ENCODE measurements at regions not wholly inside any gene's neighbourhood (a gene's known extent, or its start where the extent isn't known, plus 50 kb on each side); places are given as distances from the start of the nearest gene placed in this dataset.

GRCh38 chr3:150079029-150079739 lies 108.5 kb upstream of the PFN2 start:
- H3K4me1 ChIP-seq (ENCODE audit: control insufficient read depth in 1 of 2, insufficient read depth in 2 of 2, low read length in 2 of 2), result peaks cover 0 to 17% of the 10 kb centered on the region in 2 donors
- peak overlapping the region; percentile 37 for H3K27ac ChIP-seq (ENCODE audit: low read length)
- H3K4me3 ChIP-seq (ENCODE audit: low read depth in 1 of 2, low read length in 2 of 2), result no peak overlapping the region
- no peaks in the 10 kb centered on the region for H3K36me3 ChIP-seq (ENCODE audit: control insufficient read depth in 1 of 2, insufficient read depth in 2 of 2, low read length in 2 of 2)
- peaks cover 0 to 5% of the 10 kb centered on the region in 2 donors for H3K9me3 ChIP-seq (ENCODE audit: control insufficient read depth in 1 of 2, low read length in 2 of 2)
- H3K27me3 ChIP-seq (ENCODE audit: low read depth, low read length), result no peaks in the 10 kb centered on the region

- H3K36me3 ChIP-seq (ENCODE audit: control insufficient read depth in 1 of 2, insufficient read depth in 2 of 2, low read length in 2 of 2), result no peaks in the 10 kb centered on the region
- no peak overlapping the region for H3K27ac ChIP-seq (ENCODE audit: low read length)
- H3K9me3 ChIP-seq (ENCODE audit: control insufficient read depth in 1 of 2, low read length in 2 of 2), result peaks cover 0 to 5% of the 10 kb centered on the region in 2 donors
- H3K4me3 ChIP-seq (ENCODE audit: low read depth in 1 of 2, low read length in 2 of 2), result no peak overlapping the region
- H3K4me1 ChIP-seq (ENCODE audit: control insufficient read depth in 1 of 2, insufficient read depth in 2 of 2, low read length in 2 of 2), result peaks cover 0 to 11% of the 10 kb centered on the region in 2 donors
- H3K27me3 ChIP-seq (ENCODE audit: low read depth, low read length), result no peaks in the 10 kb centered on the region
These were observed 107.0 kb upstream of the PFN2 start for GRCh38 chr3:150077581-150078247.

- Histone ChIP-seq H3K9me3 (ENCODE audit: control insufficient read depth in 1 of 2, low read length in 2 of 2) (peaks cover 0 to 5% of the 10 kb centered on the region in 2 donors), H3K27ac (ENCODE audit: low read length) (no peak overlapping the region), H3K4me3 (ENCODE audit: low read depth in 1 of 2, low read length in 2 of 2) (no peak overlapping the region), H3K4me1 (ENCODE audit: control insufficient read depth in 1 of 2, insufficient read depth in 2 of 2, low read length in 2 of 2) (peaks cover 0 to 13% of the 10 kb centered on the region in 2 donors), H3K36me3 (ENCODE audit: control insufficient read depth in 1 of 2, insufficient read depth in 2 of 2, low read length in 2 of 2) (no peaks in the 10 kb centered on the region), H3K27me3 (ENCODE audit: low read depth, low read length) (no peaks in the 10 kb centered on the region)
These were observed 106.4 kb upstream of the PFN2 start for GRCh38 chr3:150077107-150077506.

- H3K4me3 ChIP-seq (ENCODE audit: low read depth in 1 of 2, low read length in 2 of 2), result no peak overlapping the region
- H3K9me3 ChIP-seq (ENCODE audit: control insufficient read depth in 1 of 2, low read length in 2 of 2), result peaks cover 0 to 5% of the 10 kb centered on the region in 2 donors
- H3K36me3 ChIP-seq (ENCODE audit: control insufficient read depth in 1 of 2, insufficient read depth in 2 of 2, low read length in 2 of 2), result no peaks in the 10 kb centered on the region
- H3K27me3 ChIP-seq (ENCODE audit: low read depth, low read length), result no peaks in the 10 kb centered on the region
- H3K4me1 ChIP-seq (ENCODE audit: control insufficient read depth in 1 of 2, insufficient read depth in 2 of 2, low read length in 2 of 2), result peaks cover 0 to 16% of the 10 kb centered on the region in 2 donors
- no peak overlapping the region for H3K27ac ChIP-seq (ENCODE audit: low read length)
These were observed 105.7 kb upstream of the PFN2 start for GRCh38 chr3:150076443-150076842.

- Histone ChIP-seq H3K9me3 (ENCODE audit: control insufficient read depth in 1 of 2, low read length in 2 of 2) (peaks cover 0 to 5% of the 10 kb centered on the region in 2 donors), H3K27ac (ENCODE audit: low read length) (no peak overlapping the region), H3K27me3 (ENCODE audit: low read depth, low read length) (no peaks in the 10 kb centered on the region), H3K4me3 (ENCODE audit: low read depth in 1 of 2, low read length in 2 of 2) (no peak overlapping the region), H3K4me1 (ENCODE audit: control insufficient read depth in 1 of 2, insufficient read depth in 2 of 2, low read length in 2 of 2) (peaks cover 0 to 16% of the 10 kb centered on the region in 2 donors), H3K36me3 (ENCODE audit: control insufficient read depth in 1 of 2, insufficient read depth in 2 of 2, low read length in 2 of 2) (no peaks in the 10 kb centered on the region)
These were observed 104.7 kb upstream of the PFN2 start for GRCh38 chr3:150075417-150075865.

GRCh38 chr3:150074697-150075416 lies 104.2 kb upstream of the PFN2 start:
- peaks cover 0 to 16% of the 10 kb centered on the region in 2 donors for H3K4me1 ChIP-seq (ENCODE audit: control insufficient read depth in 1 of 2, insufficient read depth in 2 of 2, low read length in 2 of 2)
- H3K36me3 ChIP-seq (ENCODE audit: control insufficient read depth in 1 of 2, insufficient read depth in 2 of 2, low read length in 2 of 2), result no peaks in the 10 kb centered on the region
- H3K27ac ChIP-seq (ENCODE audit: low read length), result no peak overlapping the region
- H3K4me3 ChIP-seq (ENCODE audit: low read depth in 1 of 2, low read length in 2 of 2), result peak overlapping the region in 1 of 2 donors; percentile 17
- peaks cover 0 to 5% of the 10 kb centered on the region in 2 donors for H3K9me3 ChIP-seq (ENCODE audit: control insufficient read depth in 1 of 2, low read length in 2 of 2)
- no peaks in the 10 kb centered on the region for H3K27me3 ChIP-seq (ENCODE audit: low read depth, low read length)

GRCh38 chr3:150074277-150074676 lies 103.6 kb upstream of the PFN2 start:
- H3K27me3 ChIP-seq (ENCODE audit: low read depth, low read length), result no peaks in the 10 kb centered on the region
- H3K4me3 ChIP-seq (ENCODE audit: low read depth in 1 of 2, low read length in 2 of 2), result peak overlapping the region in 1 of 2 donors; percentile 17
- no peaks in the 10 kb centered on the region for H3K36me3 ChIP-seq (ENCODE audit: control insufficient read depth in 1 of 2, insufficient read depth in 2 of 2, low read length in 2 of 2)
- H3K9me3 ChIP-seq (ENCODE audit: control insufficient read depth in 1 of 2, low read length in 2 of 2), result peaks cover 0 to 5% of the 10 kb centered on the region in 2 donors
- no peak overlapping the region for H3K27ac ChIP-seq (ENCODE audit: low read length)
- H3K4me1 ChIP-seq (ENCODE audit: control insufficient read depth in 1 of 2, insufficient read depth in 2 of 2, low read length in 2 of 2), result peaks cover 0 to 16% of the 10 kb centered on the region in 2 donors

GRCh38 chr3:150073513-150073912 lies 102.8 kb upstream of the PFN2 start:
- H3K4me3 ChIP-seq (ENCODE audit: low read depth in 1 of 2, low read length in 2 of 2), result no peak overlapping the region
- peaks cover 0 to 5% of the 10 kb centered on the region in 2 donors for H3K9me3 ChIP-seq (ENCODE audit: control insufficient read depth in 1 of 2, low read length in 2 of 2)
- H3K27me3 ChIP-seq (ENCODE audit: low read depth, low read length), result no peaks in the 10 kb centered on the region
- no peak overlapping the region for H3K27ac ChIP-seq (ENCODE audit: low read length)
- H3K4me1 ChIP-seq (ENCODE audit: control insufficient read depth in 1 of 2, insufficient read depth in 2 of 2, low read length in 2 of 2), result peaks cover 0 to 11% of the 10 kb centered on the region in 2 donors
- no peaks in the 10 kb centered on the region for H3K36me3 ChIP-seq (ENCODE audit: control insufficient read depth in 1 of 2, insufficient read depth in 2 of 2, low read length in 2 of 2)

GRCh38 chr3:150073031-150073430 lies 102.3 kb upstream of the PFN2 start:
- Histone ChIP-seq H3K27ac (ENCODE audit: low read length) (no peak overlapping the region), H3K4me3 (ENCODE audit: low read depth in 1 of 2, low read length in 2 of 2) (no peak overlapping the region)

GRCh38 chr3:150072576-150072975 lies 101.9 kb upstream of the PFN2 start:
- H3K4me1 ChIP-seq (ENCODE audit: control insufficient read depth in 1 of 2, insufficient read depth in 2 of 2, low read length in 2 of 2), result peaks cover 0 to 8% of the 10 kb centered on the region in 2 donors
- peaks cover 2% of the 10 kb centered on the region for H3K27me3 ChIP-seq (ENCODE audit: low read depth, low read length)
- no peaks in the 10 kb centered on the region for H3K36me3 ChIP-seq (ENCODE audit: control insufficient read depth in 1 of 2, insufficient read depth in 2 of 2, low read length in 2 of 2)
- no peak overlapping the region for H3K27ac ChIP-seq (ENCODE audit: low read length)
- peaks cover 0 to 5% of the 10 kb centered on the region in 2 donors for H3K9me3 ChIP-seq (ENCODE audit: control insufficient read depth in 1 of 2, low read length in 2 of 2)
- H3K4me3 ChIP-seq (ENCODE audit: low read depth in 1 of 2, low read length in 2 of 2), result no peak overlapping the region

More at GRCh38 chr3:150073031-150073430, 102.3 kb upstream of the PFN2 start:
- Histone ChIP-seq H3K9me3 (ENCODE audit: control insufficient read depth in 1 of 2, low read length in 2 of 2) (peaks cover 0 to 5% of the 10 kb centered on the region in 2 donors), H3K27me3 (ENCODE audit: low read depth, low read length) (no peaks in the 10 kb centered on the region), H3K4me1 (ENCODE audit: control insufficient read depth in 1 of 2, insufficient read depth in 2 of 2, low read length in 2 of 2) (peaks cover 0 to 8% of the 10 kb centered on the region in 2 donors), H3K36me3 (ENCODE audit: control insufficient read depth in 1 of 2, insufficient read depth in 2 of 2, low read length in 2 of 2) (no peaks in the 10 kb centered on the region)

GRCh38 chr3:150070271-150070670 lies 99.6 kb upstream of the PFN2 start:
- Histone ChIP-seq H3K4me3 (ENCODE audit: low read depth in 1 of 2, low read length in 2 of 2) (no peak overlapping the region), H3K27ac (ENCODE audit: low read length) (no peak overlapping the region)

More at GRCh38 chr3:150070271-150070670, 99.6 kb upstream of the PFN2 start:
- Histone ChIP-seq H3K27me3 (ENCODE audit: low read depth, low read length) (peaks cover 4% of the 10 kb centered on the region), H3K36me3 (ENCODE audit: control insufficient read depth in 1 of 2, insufficient read depth in 2 of 2, low read length in 2 of 2) (no peaks in the 10 kb centered on the region), H3K4me1 (ENCODE audit: control insufficient read depth in 1 of 2, insufficient read depth in 2 of 2, low read length in 2 of 2) (peaks cover 0 to 8% of the 10 kb centered on the region in 2 donors), H3K9me3 (ENCODE audit: control insufficient read depth in 1 of 2, low read length in 2 of 2) (no peaks in the 10 kb centered on the region)

All from muscle layer of duodenum (tissue), 2 donors.